K562 (cell line): ENCODE measurements at regions not wholly inside any gene's neighbourhood (a gene's known extent, or its start where the extent isn't known, plus 50 kb on each side); places are given as distances from the start of the nearest gene placed in this dataset.

ENCODE experiments used
- ATAC-seq: fragments of 200-7000 bp; cut with Tn5 transposase; 3 replicates; pipeline ENCODE4 v1.9.1; 2020; ENCODE audit warnings: moderate library complexity
- BruUV-seq: library from RNA; stranded (reverse); fragments of 400-500 nt; replicated peaks from 2 replicates; lab custom pipeline; 2021; lab: Mats Ljungman, UMichigan
- CTCF ChIA-PET: fragments of 300-600 bp; formaldehyde crosslinking; extraction: SDS; loops from one replicate; lab custom pipeline; 2021; ENCODE audit warnings: low intra/inter-chr PET ratio; lab: Yijun Ruan, JAX
- POLR2A ChIA-PET: fragments of 300-600, 350-650 bp; sonication (Branson Sonifier 250); formaldehyde crosslinking; extraction: SDS; loops from one replicate; lab custom pipeline; 2021; ENCODE audit warnings: antibody characterized with exemption, inconsistent platforms; lab: Yijun Ruan, JAX
- DNase-seq, 4 experiments: peaks; one replicate each; pipeline versions ENCODE4 v3.0.0 to v3.0.0-alpha.2; 2011 to 2018; ENCODE audit warnings: low spot score in 3 of 4, mixed read lengths in 3 of 4; ENCODE audit errors: extremely low read depth in 1 of 4
- FAIRE-seq: peaks from 2 replicates; lab custom pipeline; 2011; peaks lifted over from hg19 to GRCh38; lab: Jason Lieb, UNC
- H2AFZ ChIP-seq: 2 replicates; pipeline ENCODE4 v1.6.0; 2011; ENCODE audit warnings: low read depth, low read length, control low read depth, inconsistent platforms
- H3K27ac ChIP-seq: fragments of 200-600 bp; 3 replicates; pipeline ENCODE4 v1.8.0; 2011; ENCODE audit warnings: low read depth, mild to moderate bottlenecking, control low read depth, inconsistent platforms, low read length, moderate library complexity, mixed read lengths; ENCODE audit errors: extremely low read depth
- H3K27me3 ChIP-seq, 2 experiments: fragments of 300-600 bp in 1 of 2; 2 replicates in 1 of 2; 3 replicates in 1 of 2; pipeline versions ENCODE4 v1.6.0 to v1.8.0; 2011; ENCODE audit warnings: inconsistent platforms in 2 of 2, low read length in 2 of 2, mild to moderate bottlenecking in 1 of 2, mixed read lengths in 1 of 2, moderate library complexity in 1 of 2; ENCODE audit not compliant: control insufficient read depth in 2 of 2, insufficient read depth in 2 of 2
- H3K36me3 ChIP-seq: fragments of 300-600 bp; 3 replicates; pipeline ENCODE4 v1.8.0; 2011; ENCODE audit warnings: mild to moderate bottlenecking, low read length, inconsistent platforms; ENCODE audit not compliant: control insufficient read depth, insufficient read depth
- H3K4me1 ChIP-seq, 2 experiments: fragments of 200-600 bp in 1 of 2; replicated peaks in 1 of 2; 2 replicates in 1 of 2; 3 replicates in 1 of 2; pipeline versions ENCODE4 v1.5.1 to v1.8.0; 2011; ENCODE audit warnings: inconsistent platforms in 2 of 2, low read length in 2 of 2, mild to moderate bottlenecking in 1 of 2, mixed read lengths in 1 of 2, moderate library complexity in 1 of 2; ENCODE audit not compliant: control insufficient read depth in 2 of 2, insufficient read depth in 2 of 2
- H3K4me2 ChIP-seq: 2 replicates; pipeline ENCODE4 v1.6.1; 2011; ENCODE audit warnings: low read length, control low read depth, inconsistent platforms, mixed read lengths; ENCODE audit not compliant: insufficient read depth
- H3K4me3 ChIP-seq: fragments of 200-600 bp; sonication (generic), shearing (Covaris generic); 2 replicates; pipeline ENCODE4 v1.5.1; 2016; ENCODE audit warnings: control low read depth, inconsistent platforms
- H3K79me2 ChIP-seq: fragments of 200-600 bp; 3 replicates; pipeline ENCODE4 v1.8.0; 2011; ENCODE audit warnings: low read length, inconsistent platforms; ENCODE audit not compliant: control insufficient read depth, insufficient read depth
- H3K9ac ChIP-seq, 2 experiments: 2 replicates each; pipeline versions ENCODE4 v1.6.0 to v1.6.1; 2011; ENCODE audit warnings: low read depth in 2 of 2, low read length in 2 of 2, control low read depth in 1 of 2, inconsistent platforms in 1 of 2, mild to moderate bottlenecking in 1 of 2, mixed read lengths in 1 of 2; ENCODE audit not compliant: insufficient read depth in 1 of 2
- H3K9me1 ChIP-seq: one replicate; pipeline ENCODE4 v1.6.0; 2011; ENCODE audit warnings: inconsistent platforms, mild to moderate bottlenecking, low read length, moderate library complexity; ENCODE audit not compliant: control insufficient read depth, insufficient read depth
- H3K9me3 ChIP-seq: replicated peaks from 2 replicates; pipeline ENCODE4 v1.5.1; 2011; ENCODE audit warnings: low read depth, low read length, inconsistent platforms; ENCODE audit not compliant: control insufficient read depth, insufficient read depth
- H4K20me1 ChIP-seq: replicated peaks from 2 replicates; pipeline ENCODE4 v1.6.1; 2011; ENCODE audit warnings: low read length, inconsistent platforms, mixed read lengths; ENCODE audit not compliant: control insufficient read depth, insufficient read depth
- BCOR ChIP-seq: fragments of 450-650 bp; IDR thresholded peaks from 2 replicates; pipeline ENCODE4 v1.6.1; 2016
- CCAR2 ChIP-seq: fragments of 200-400 bp; formaldehyde crosslinking; IDR thresholded peaks from 2 replicates; pipeline ENCODE4 v1.6.1; 2017; ENCODE audit warnings: mild to moderate bottlenecking, low read depth, low read length
- DDX20 ChIP-seq: fragments of 450-650 bp; IDR thresholded peaks from 2 replicates; pipeline ENCODE4 v1.6.1; 2016; ENCODE audit warnings: missing genetic modification characterization, low read depth, mild to moderate bottlenecking, missing compliant biosample characterization, moderate library complexity
- EP300 ChIP-seq: IDR thresholded peaks from 2 replicates; pipeline ENCODE4 v1.6.1; 2012; ENCODE audit warnings: low read length, improper control_type of control experiment
- POLR2B ChIP-seq: fragments of 450-650 bp; IDR thresholded peaks from 2 replicates; pipeline ENCODE4 v1.6.1; 2018; ENCODE audit warnings: low read depth; ENCODE audit not compliant: partially characterized antibody
- RBM34 ChIP-seq: fragments of 200-400 bp; formaldehyde crosslinking; IDR thresholded peaks from 2 replicates; pipeline ENCODE4 v1.6.1; 2018; ENCODE audit warnings: low read length, borderline replicate concordance; ENCODE audit not compliant: insufficient read depth
- SETDB1 ChIP-seq: IDR thresholded peaks from one replicate; pipeline ENCODE4 v1.6.1; 2012; ENCODE audit warnings: low read length, control low read depth, inconsistent platforms
- SREBF1 ChIP-seq: fragments of 150-350 bp; IDR thresholded peaks from 2 replicates; pipeline ENCODE4 v1.6.1; 2014; ENCODE audit warnings: antibody characterized with exemption, low read depth, low read length, borderline replicate concordance
- TAF1 ChIP-seq: IDR thresholded peaks from 2 replicates; pipeline ENCODE4 v1.6.1; 2011; ENCODE audit warnings: mild to moderate bottlenecking, low read length, moderate library complexity; ENCODE audit not compliant: insufficient read depth, control insufficient read depth, severe bottlenecking; ENCODE audit errors: extremely low read depth
- TOE1 ChIP-seq, 2 experiments: fragments of 450-650 bp in 1 of 2; sonication (generic) in 1 of 2; formaldehyde crosslinking in 1 of 2; IDR thresholded peaks; 2 replicates each; pipeline versions ENCODE4 v1.7.1 to v1.8.0; 2016 to 2022; ENCODE audit warnings: borderline replicate concordance in 2 of 2, mild to moderate bottlenecking in 2 of 2, antibody characterized with exemption in 1 of 2, inconsistent platforms in 1 of 2, low read depth in 1 of 2, missing genetic modification reagents in 1 of 2, moderate library complexity in 1 of 2
- TRIM28 ChIP-seq: fragments of 450-650 bp; IDR thresholded peaks from 2 replicates; pipeline ENCODE4 v1.6.1; 2017
- ZNF217 ChIP-seq: sonication (generic); formaldehyde crosslinking; IDR thresholded peaks from 2 replicates; pipeline ENCODE4 v1.8.0; 2022; ENCODE audit warnings: mild to moderate bottlenecking, missing genetic modification reagents
- ZNF282 ChIP-seq: sonication (generic); formaldehyde crosslinking; IDR thresholded peaks from 2 replicates; pipeline ENCODE4 v1.8.1; 2023; ENCODE audit warnings: missing genetic modification reagents
- ZNF507 ChIP-seq: conservative IDR thresholded peaks from 2 replicates; pipeline ENCODE4 v1.6.1; 2017; ENCODE audit warnings: missing genetic modification characterization, missing compliant biosample characterization
- in situ Hi-C: fragments of 300-500 bp; cut with MboI; formaldehyde crosslinking; loops from 4 replicates; pipeline ENCODE4 v1.15.0; 2018; ENCODE audit warnings: inconsistent platforms, mixed read lengths
- intact Hi-C: fragments of 100-400 bp; cut with micrococcal nuclease; formaldehyde crosslinking; loops from 2 replicates; pipeline ENCODE4 v1.14.2; 2022
- TF ChIP-seq, protein P1 (sequence below), 2 experiments: fragments of 250-450 bp in 1 of 2; fragments of 450-650 bp in 1 of 2; sonication (Bioruptor Pico) in 1 of 2; IDR thresholded peaks; 2 replicates each; pipeline versions ENCODE4 v1.6.1 to v1.8.0; 2016 to 2021; ENCODE audit warnings: mild to moderate bottlenecking in 2 of 2, moderate library complexity in 2 of 2, missing compliant biosample characterization in 1 of 2, missing genetic modification characterization in 1 of 2
- TF ChIP-seq, protein P2 (sequence below): fragments of 250-450 bp; sonication (Bioruptor Pico); IDR thresholded peaks from 2 replicates; pipeline ENCODE4 v1.8.0; 2022; ENCODE audit warnings: moderate library complexity, mild to moderate bottlenecking, inconsistent platforms
- TF ChIP-seq, protein P3 (sequence below): sonication (generic); formaldehyde crosslinking; IDR thresholded peaks from 2 replicates; pipeline ENCODE4 v1.8.0; 2022; ENCODE audit warnings: mild to moderate bottlenecking, missing genetic modification reagents, borderline replicate concordance
- TF ChIP-seq, protein P4 (sequence below): fragments of 250-450 bp; sonication (Bioruptor Pico); IDR thresholded peaks from 2 replicates; pipeline ENCODE4 v1.5.0; 2021; ENCODE audit warnings: mild to moderate bottlenecking, borderline replicate concordance

DNA sequence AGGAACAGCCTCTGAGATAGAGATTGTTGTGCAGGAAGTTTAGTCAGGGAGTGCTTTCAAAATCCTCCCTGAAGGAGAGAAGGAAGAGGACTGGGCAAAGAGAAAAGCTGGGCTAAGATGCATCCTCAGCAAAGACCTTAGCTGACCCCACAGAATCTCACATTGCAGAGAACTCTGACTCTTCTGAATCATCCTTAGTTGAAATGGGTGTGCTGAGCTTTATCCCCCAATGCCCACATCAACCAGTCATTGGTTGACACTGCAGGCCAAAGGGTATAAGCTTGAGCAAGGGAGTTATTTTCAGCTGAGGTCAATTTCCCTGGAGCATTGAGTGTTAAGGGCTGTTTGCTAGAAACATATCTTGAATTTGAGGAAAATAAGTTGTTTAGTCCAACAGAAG lies 732.2 kb downstream of the CBLN4 start:
- ChIA-PET POLR2A (no interaction called here), CTCF (no interaction called here)
- Histone ChIP-seq H3K27me3 (no peaks in the 10 kb centered on the region), H2AFZ (no peak overlapping the region), H3K4me2 (no peak overlapping the region), H3K4me1 (no peaks in the 10 kb centered on the region), H3K4me3 (no peak overlapping the region), H3K9ac (no peak overlapping the region), H3K9me1 (no peaks in the 10 kb centered on the region), H3K79me2 (no peaks in the 10 kb centered on the region), H3K27ac (no peak overlapping the region), H3K9me3 (no peaks in the 10 kb centered on the region), H3K36me3 (no peaks in the 10 kb centered on the region), H4K20me1 (no peaks in the 10 kb centered on the region)
- DNase-seq (no peak), FAIRE-seq (no peak), ATAC-seq (no peak)
- BruUV-seq, result no TSS peak
- TF ChIP-seq ZNF217 (CRISPR knock-in tag) (no peak), ZNF282 (CRISPR knock-in tag) (no peak), TOE1 (IDR thresholded peaks at IDR 0.05; ENCODE audit: borderline replicate concordance) (no peak), TOE1 (CRISPR knock-in tag; IDR thresholded peaks at IDR 0.05; ENCODE audit: borderline replicate concordance, low read depth) (no peak), RBM34 (no peak), CCAR2 (no peak), POLR2B (no peak), TRIM28 (no peak), TAF1 (no peak), ZNF507 (tag) (no peak), BCOR (no peak), SETDB1 (no peak), DDX20 (tag) (no peak), SREBF1 (no peak), EP300 (no peak)
- TF ChIP-seq, protein P1, sequence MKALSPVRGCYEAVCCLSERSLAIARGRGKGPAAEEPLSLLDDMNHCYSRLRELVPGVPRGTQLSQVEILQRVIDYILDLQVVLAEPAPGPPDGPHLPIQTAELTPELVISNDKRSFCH (CRISPR knock-in tag; IDR thresholded peaks at IDR 0.05), result no peak
- TF ChIP-seq, protein P1 (tag; IDR thresholded peaks at IDR 0.05), result no peak
- TF ChIP-seq, protein P2, sequence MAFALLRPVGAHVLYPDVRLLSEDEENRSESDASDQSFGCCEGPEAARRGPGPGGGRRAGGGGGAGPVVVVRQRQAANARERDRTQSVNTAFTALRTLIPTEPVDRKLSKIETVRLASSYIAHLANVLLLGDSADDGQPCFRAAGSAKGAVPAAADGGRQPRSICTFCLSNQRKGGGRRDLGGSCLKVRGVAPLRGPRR (CRISPR knock-in tag), result no peak
- TF ChIP-seq, protein P3, sequence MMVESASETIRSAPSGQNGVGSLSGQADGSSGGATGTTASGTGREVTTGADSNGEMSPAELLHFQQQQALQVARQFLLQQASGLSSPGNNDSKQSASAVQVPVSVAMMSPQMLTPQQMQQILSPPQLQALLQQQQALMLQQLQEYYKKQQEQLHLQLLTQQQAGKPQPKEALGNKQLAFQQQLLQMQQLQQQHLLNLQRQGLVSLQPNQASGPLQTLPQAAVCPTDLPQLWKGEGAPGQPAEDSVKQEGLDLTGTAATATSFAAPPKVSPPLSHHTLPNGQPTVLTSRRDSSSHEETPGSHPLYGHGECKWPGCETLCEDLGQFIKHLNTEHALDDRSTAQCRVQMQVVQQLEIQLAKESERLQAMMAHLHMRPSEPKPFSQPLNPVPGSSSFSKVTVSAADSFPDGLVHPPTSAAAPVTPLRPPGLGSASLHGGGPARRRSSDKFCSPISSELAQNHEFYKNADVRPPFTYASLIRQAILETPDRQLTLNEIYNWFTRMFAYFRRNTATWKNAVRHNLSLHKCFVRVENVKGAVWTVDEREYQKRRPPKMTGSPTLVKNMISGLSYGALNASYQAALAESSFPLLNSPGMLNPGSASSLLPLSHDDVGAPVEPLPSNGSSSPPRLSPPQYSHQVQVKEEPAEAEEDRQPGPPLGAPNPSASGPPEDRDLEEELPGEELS (CRISPR knock-in tag), result no peak
- TF ChIP-seq, protein P4, sequence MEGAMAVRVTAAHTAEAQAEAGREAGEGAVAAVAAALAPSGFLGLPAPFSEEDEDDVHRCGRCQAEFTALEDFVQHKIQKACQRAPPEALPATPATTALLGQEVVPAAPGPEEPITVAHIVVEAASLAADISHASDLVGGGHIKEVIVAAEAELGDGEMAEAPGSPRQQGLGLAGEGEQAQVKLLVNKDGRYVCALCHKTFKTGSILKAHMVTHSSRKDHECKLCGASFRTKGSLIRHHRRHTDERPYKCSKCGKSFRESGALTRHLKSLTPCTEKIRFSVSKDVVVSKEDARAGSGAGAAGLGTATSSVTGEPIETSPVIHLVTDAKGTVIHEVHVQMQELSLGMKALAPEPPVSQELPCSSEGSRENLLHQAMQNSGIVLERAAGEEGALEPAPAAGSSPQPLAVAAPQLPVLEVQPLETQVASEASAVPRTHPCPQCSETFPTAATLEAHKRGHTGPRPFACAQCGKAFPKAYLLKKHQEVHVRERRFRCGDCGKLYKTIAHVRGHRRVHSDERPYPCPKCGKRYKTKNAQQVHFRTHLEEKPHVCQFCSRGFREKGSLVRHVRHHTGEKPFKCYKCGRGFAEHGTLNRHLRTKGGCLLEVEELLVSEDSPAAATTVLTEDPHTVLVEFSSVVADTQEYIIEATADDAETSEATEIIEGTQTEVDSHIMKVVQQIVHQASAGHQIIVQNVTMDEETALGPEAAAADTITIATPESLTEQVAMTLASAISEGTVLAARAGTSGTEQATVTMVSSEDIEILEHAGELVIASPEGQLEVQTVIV (CRISPR knock-in tag), result no peak
- intact Hi-C loops (no loop called here), in situ Hi-C loops (no loop called here)
